CD4-positive, alpha-beta T cell treated with Interleukin-15 for 1 hour (primary cell): ENCODE measurements at regions not wholly inside any gene's neighbourhood (a gene's known extent, or its start where the extent isn't known, plus 50 kb on each side); places are given as distances from the start of the nearest gene placed in this dataset.

Experiments
- DNase-seq: peaks from one replicate; pipeline ENCODE4 v3.0.0-alpha.2; 2020

- DNase-seq: no peak
Measured at GRCh38 chr15:88744548-88745020, 58.7 kb upstream of the ACAN start.

- no peak for DNase-seq
Measured at GRCh38 chr15:88745065-88745464, 58.2 kb upstream of the ACAN start.

- DNase-seq: no peak
Measured at GRCh38 chr15:88745696-88746095, 57.5 kb upstream of the ACAN start.

- no peak for DNase-seq
Measured at GRCh38 chr15:88746451-88746850, 56.8 kb upstream of the ACAN start.

- DNase-seq: no peak
Measured at GRCh38 chr15:88747111-88747510, 56.1 kb upstream of the ACAN start.

- no peak for DNase-seq
Measured at GRCh38 chr15:88747631-88748030, 55.6 kb upstream of the ACAN start.

- no peak for DNase-seq
Measured at GRCh38 chr15:88748081-88748480, 55.2 kb upstream of the ACAN start.

- no peak for DNase-seq
Measured at GRCh38 chr15:88748651-88749050, 54.6 kb upstream of the ACAN start.

- no peak for DNase-seq
Measured at GRCh38 chr15:88749699-88750098, 53.5 kb upstream of the ACAN start.

- DNase-seq: no peak
Measured at GRCh38 chr15:88752501-88752900, 50.7 kb upstream of the ACAN start.

- no peak for DNase-seq
Measured at GRCh38 chr15:88752951-88753350, 50.3 kb upstream of the ACAN start.
